ENCODE measurements at regions not wholly inside any gene's neighbourhood (a gene's known extent, or its start where the extent isn't known, plus 50 kb on each side); places are given as distances from the start of the nearest gene placed in this dataset.

GRCh38 chr1:221122501-221122900 is 243.3 kb downstream of the HLX start:
- Mint-ChIP-seq H3K27ac (no peak overlapping the region), H3K27me3 (ENCODE audit: low read depth) (no peaks in the 10 kb centered on the region), H3K4me1 (peaks cover 12% of the 10 kb centered on the region), H3K4me3 (no peak overlapping the region), H3K36me3 (ENCODE audit: low read depth) (no peaks in the 10 kb centered on the region), H3K9me3 (peaks cover 9% of the 10 kb centered on the region)
- TF ChIP-seq, protein P1, sequence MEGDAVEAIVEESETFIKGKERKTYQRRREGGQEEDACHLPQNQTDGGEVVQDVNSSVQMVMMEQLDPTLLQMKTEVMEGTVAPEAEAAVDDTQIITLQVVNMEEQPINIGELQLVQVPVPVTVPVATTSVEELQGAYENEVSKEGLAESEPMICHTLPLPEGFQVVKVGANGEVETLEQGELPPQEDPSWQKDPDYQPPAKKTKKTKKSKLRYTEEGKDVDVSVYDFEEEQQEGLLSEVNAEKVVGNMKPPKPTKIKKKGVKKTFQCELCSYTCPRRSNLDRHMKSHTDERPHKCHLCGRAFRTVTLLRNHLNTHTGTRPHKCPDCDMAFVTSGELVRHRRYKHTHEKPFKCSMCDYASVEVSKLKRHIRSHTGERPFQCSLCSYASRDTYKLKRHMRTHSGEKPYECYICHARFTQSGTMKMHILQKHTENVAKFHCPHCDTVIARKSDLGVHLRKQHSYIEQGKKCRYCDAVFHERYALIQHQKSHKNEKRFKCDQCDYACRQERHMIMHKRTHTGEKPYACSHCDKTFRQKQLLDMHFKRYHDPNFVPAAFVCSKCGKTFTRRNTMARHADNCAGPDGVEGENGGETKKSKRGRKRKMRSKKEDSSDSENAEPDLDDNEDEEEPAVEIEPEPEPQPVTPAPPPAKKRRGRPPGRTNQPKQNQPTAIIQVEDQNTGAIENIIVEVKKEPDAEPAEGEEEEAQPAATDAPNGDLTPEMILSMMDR (IDR thresholded peaks at IDR 0.05; ENCODE audit: unreplicated experiment in 3 of 3): no peak

DNA sequence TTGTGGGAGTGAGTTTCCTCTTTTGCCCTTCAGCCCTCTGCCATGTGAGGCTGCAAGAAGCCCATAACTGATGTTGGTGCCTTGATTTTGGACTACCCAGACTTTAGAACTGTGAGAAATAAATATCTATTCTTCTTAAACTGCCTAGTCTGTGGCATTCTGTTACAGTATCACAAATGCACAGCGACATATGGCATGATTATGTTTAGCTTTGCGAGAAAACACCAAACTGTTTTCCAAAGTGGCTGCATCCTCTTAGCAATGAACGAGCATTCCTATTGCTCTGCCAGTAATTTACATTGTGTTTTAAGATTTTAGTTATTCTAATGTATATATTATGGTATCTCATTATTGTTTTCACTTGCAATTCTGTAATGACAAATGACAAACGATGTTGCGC is 246.7 kb downstream of the HLX start:
- no peaks in the 10 kb centered on the region for H3K4me1 Mint-ChIP-seq
- no peaks in the 10 kb centered on the region for H3K36me3 Mint-ChIP-seq (ENCODE audit: low read depth)
- H3K4me3 Mint-ChIP-seq: no peak overlapping the region
- H3K27ac Mint-ChIP-seq: no peak overlapping the region
- TF ChIP-seq, protein P1 (IDR thresholded peaks at IDR 0.05; ENCODE audit: unreplicated experiment in 3 of 3): no peak
- H3K9me3 Mint-ChIP-seq: peaks cover 19% of the 10 kb centered on the region
- H3K27me3 Mint-ChIP-seq (ENCODE audit: low read depth): no peaks in the 10 kb centered on the region

DNA sequence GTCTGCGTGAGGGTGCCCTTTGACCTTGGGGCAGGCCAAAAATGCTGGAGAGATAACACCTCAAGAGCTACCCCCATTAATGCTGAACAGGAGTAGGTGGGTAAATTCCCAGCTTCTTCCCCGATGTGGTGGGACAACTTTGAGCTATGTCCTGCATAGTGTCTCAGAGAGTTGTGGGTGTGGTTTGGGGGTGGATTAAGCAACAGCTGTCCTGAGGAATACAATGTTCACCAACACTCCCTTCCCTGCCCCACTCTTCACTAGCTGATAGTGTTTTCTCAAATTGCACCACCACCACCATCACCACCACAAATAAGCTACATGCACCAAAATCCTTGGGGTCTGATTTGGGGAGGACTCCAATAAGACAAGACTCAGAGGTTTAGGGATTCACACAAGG is 258.4 kb downstream of the HLX start:
- TF ChIP-seq, protein P1 (IDR thresholded peaks at IDR 0.05; ENCODE audit: unreplicated experiment in 3 of 3): no peak
- no peak overlapping the region for H3K4me3 Mint-ChIP-seq
- H3K27ac Mint-ChIP-seq: no peak overlapping the region
- H3K9me3 Mint-ChIP-seq: peaks cover 5% of the 10 kb centered on the region
- H3K36me3 Mint-ChIP-seq (ENCODE audit: low read depth): no peaks in the 10 kb centered on the region
- H3K4me1 Mint-ChIP-seq: no peaks in the 10 kb centered on the region
- H3K27me3 Mint-ChIP-seq (ENCODE audit: low read depth): no peaks in the 10 kb centered on the region

DNA sequence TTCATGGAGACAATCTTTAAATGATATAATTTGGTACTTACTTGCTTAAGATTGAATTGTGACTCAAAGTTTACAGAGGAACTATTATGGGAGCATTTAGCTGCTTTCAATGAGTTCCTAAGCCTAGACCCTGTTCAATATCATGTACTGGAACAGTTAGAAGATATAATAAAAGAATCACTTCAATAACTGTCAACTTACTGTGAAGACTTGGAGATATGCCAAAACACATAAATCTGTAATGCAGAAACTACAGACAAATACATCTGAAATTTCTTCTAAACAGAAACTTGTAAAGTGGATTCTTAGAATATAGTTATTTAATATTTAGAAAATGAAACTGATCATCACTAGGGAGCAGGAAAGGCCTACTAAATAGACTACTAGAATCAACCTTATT is 259.3 kb downstream of the HLX start:
- Mint-ChIP-seq H3K27ac (no peak overlapping the region), H3K4me1 (no peaks in the 10 kb centered on the region), H3K4me3 (no peak overlapping the region), H3K36me3 (ENCODE audit: low read depth) (no peaks in the 10 kb centered on the region), H3K27me3 (ENCODE audit: low read depth) (no peaks in the 10 kb centered on the region), H3K9me3 (peaks cover 2% of the 10 kb centered on the region)
- TF ChIP-seq, protein P1 (IDR thresholded peaks at IDR 0.05; ENCODE audit: unreplicated experiment in 3 of 3): no peak

GRCh38 chr1:221139991-221140390 is 260.7 kb downstream of the HLX start:
- Mint-ChIP-seq H3K27me3 (ENCODE audit: low read depth) (no peaks in the 10 kb centered on the region), H3K4me3 (no peak overlapping the region), H3K36me3 (ENCODE audit: low read depth) (no peaks in the 10 kb centered on the region), H3K4me1 (no peaks in the 10 kb centered on the region), H3K9me3 (peaks cover 5% of the 10 kb centered on the region), H3K27ac (no peak overlapping the region)
- TF ChIP-seq, protein P1 (IDR thresholded peaks at IDR 0.05; ENCODE audit: unreplicated experiment in 3 of 3): no peak

DNA sequence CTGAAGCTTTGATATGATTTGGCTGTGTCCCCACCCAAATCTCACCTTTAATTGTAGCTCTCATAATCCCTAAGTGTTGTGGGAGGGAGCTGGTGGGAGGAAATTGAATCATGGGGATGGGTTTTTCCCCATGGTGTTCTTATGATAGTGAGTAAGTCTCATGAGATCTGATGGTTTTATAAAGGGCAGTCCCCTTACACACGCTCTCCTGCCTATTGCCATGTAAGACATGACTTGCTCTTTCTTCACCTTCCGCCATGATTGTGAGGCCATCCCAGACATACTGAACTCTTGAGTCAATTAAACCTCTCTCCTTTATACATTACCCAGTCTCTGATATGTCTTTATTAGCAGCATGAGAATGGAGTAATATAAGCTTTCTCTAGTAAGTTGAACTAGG is 261.9 kb downstream of the HLX start:
- Mint-ChIP-seq H3K27ac (no peak overlapping the region), H3K36me3 (ENCODE audit: low read depth) (no peaks in the 10 kb centered on the region), H3K9me3 (peaks cover 10% of the 10 kb centered on the region), H3K4me1 (no peaks in the 10 kb centered on the region), H3K27me3 (ENCODE audit: low read depth) (no peaks in the 10 kb centered on the region), H3K4me3 (no peak overlapping the region)
- TF ChIP-seq, protein P1 (IDR thresholded peaks at IDR 0.05; ENCODE audit: unreplicated experiment in 3 of 3): no peak

All from nephron (organoid).